ENCODE measurements at regions not wholly inside any gene's neighbourhood (a gene's known extent, or its start where the extent isn't known, plus 50 kb on each side); places are given as distances from the start of the nearest gene placed in this dataset.

GRCh38 chr7:124674451-124674850 is 91.1 kb downstream of the GPR37 start:
- TF ChIP-seq EP300 (IDR thresholded peaks at IDR 0.05) (no peak), CTCF (IDR thresholded peaks at IDR 0.05) (no peak)
